ENCODE measurements at regions not wholly inside any gene's neighbourhood (a gene's known extent, or its start where the extent isn't known, plus 50 kb on each side); places are given as distances from the start of the nearest gene placed in this dataset.

GRCh38 chr14:81668626-81669274 lies 135.1 kb upstream of the SEL1L start:
- TF ChIP-seq CTCF (IDR thresholded peaks at IDR 0.05): no peak
- TF ChIP-seq ZFX (IDR thresholded peaks at IDR 0.05; ENCODE audit: borderline replicate concordance): no peak

All from 22Rv1 (cell line).